Hepatocyte (in vitro differentiated cells): ENCODE measurements at regions not wholly inside any gene's neighbourhood (a gene's known extent, or its start where the extent isn't known, plus 50 kb on each side); places are given as distances from the start of the nearest gene placed in this dataset.

Source experiments
- DNase-seq: peaks from one replicate; pipeline ENCODE4 v3.0.0-alpha.2; 2016; ENCODE audit warnings: low spot score
- H2AFZ ChIP-seq: fragments of 200-600 bp; sonication (generic); 2 replicates; pipeline ENCODE4 v1.6.0; 2016; ENCODE audit warnings: antibody characterized with exemption, mild to moderate bottlenecking
- H3K27ac ChIP-seq: fragments of 200-600 bp; sonication (generic); 2 replicates; pipeline ENCODE4 v1.5.1; 2016; ENCODE audit warnings: mild to moderate bottlenecking
- H3K27me3 ChIP-seq: fragments of 200-600 bp; sonication (generic); 2 replicates; pipeline ENCODE4 v1.6.1; 2016
- H3K36me3 ChIP-seq: fragments of 200-600 bp; sonication (generic); replicated peaks from 2 replicates; pipeline ENCODE4 v1.5.1; 2016; ENCODE audit warnings: low read depth; ENCODE audit not compliant: insufficient read depth
- H3K4me1 ChIP-seq: fragments of 200-600 bp; sonication (generic); 2 replicates; pipeline ENCODE4 v1.5.1; 2016; ENCODE audit warnings: mild to moderate bottlenecking, moderate library complexity; ENCODE audit not compliant: insufficient read depth
- H3K4me2 ChIP-seq: fragments of 200-600 bp; sonication (generic); 2 replicates; pipeline ENCODE4 v1.6.0; 2016
- H3K4me3 ChIP-seq: fragments of 200-600 bp; sonication (generic); 2 replicates; pipeline ENCODE4 v1.5.1; 2016; ENCODE audit warnings: mild to moderate bottlenecking
- H3K79me2 ChIP-seq: fragments of 200-600 bp; sonication (generic); 2 replicates; pipeline ENCODE4 v1.6.0; 2017; ENCODE audit warnings: mild to moderate bottlenecking
- H3K9me2 ChIP-seq: fragments of 200-600 bp; sonication (generic); replicated peaks from 2 replicates; pipeline ENCODE4 v1.6.0; 2017; ENCODE audit warnings: mild to moderate bottlenecking; ENCODE audit not compliant: insufficient read depth
- H3K9me3 ChIP-seq: fragments of 200-600 bp; sonication (generic); 2 replicates; pipeline ENCODE4 v1.5.1; 2016; ENCODE audit warnings: low read depth, mild to moderate bottlenecking
- H4K20me1 ChIP-seq: fragments of 200-600 bp; sonication (generic); 2 replicates; pipeline ENCODE4 v1.6.0; 2016; ENCODE audit warnings: mild to moderate bottlenecking; ENCODE audit not compliant: insufficient read depth, poor library complexity, severe bottlenecking
- CTCF ChIP-seq: fragments of 200-600 bp; sonication (generic); IDR thresholded peaks from 2 replicates; pipeline ENCODE4 v1.5.1; 2016; ENCODE audit warnings: antibody characterized with exemption, mild to moderate bottlenecking; ENCODE audit not compliant: poor library complexity
- EZH2 ChIP-seq: fragments of 200-600 bp; sonication (generic); IDR thresholded peaks from 2 replicates; pipeline ENCODE4 v1.6.1; 2016; ENCODE audit warnings: antibody characterized with exemption, mild to moderate bottlenecking, borderline replicate concordance
- EZH2phosphoT487 ChIP-seq: fragments of 200-600 bp; sonication (generic); IDR thresholded peaks from one replicate; pipeline ENCODE4 v1.6.1; 2018; ENCODE audit warnings: antibody characterized with exemption, mild to moderate bottlenecking, low read depth, moderate library complexity; ENCODE audit not compliant: unreplicated experiment, severe bottlenecking
- WGBS: methylation state at CpG from one replicate; pipeline ENCODE4 v1.1.6; 2016; ENCODE audit warnings: low lambda C conversion rate; ENCODE audit errors: missing lambda C conversion rate; 5-methylcytosine and 5-hydroxymethylcytosine counted together

- H3K4me3 ChIP-seq, result no peak overlapping the region
- H3K4me2 ChIP-seq, result no peak overlapping the region
- DNase-seq, result no peak
- H3K9me3 ChIP-seq, result no peaks in the 10 kb centered on the region
- H3K79me2 ChIP-seq, result no peaks in the 10 kb centered on the region
- H2AFZ ChIP-seq, result no peak overlapping the region
- TF ChIP-seq EZH2phosphoT487 (no peak), EZH2 (no peak)
- no peak overlapping the region for H3K27ac ChIP-seq
- peaks cover 13% of the 10 kb centered on the region for H3K4me1 ChIP-seq
- no peaks in the 10 kb centered on the region for H3K27me3 ChIP-seq
- H3K9me2 ChIP-seq, result no peaks in the 10 kb centered on the region
- H4K20me1 ChIP-seq, result no peaks in the 10 kb centered on the region
- WGBS, result 49% methylated on average over 5 of the region's 5 CpGs
- H3K36me3 ChIP-seq, result no peaks in the 10 kb centered on the region
These were observed 123.6 kb upstream of the LRFN2 start for GRCh38 chr6:40710626-40711330.

GRCh38 chr6:40708049-40708448 lies 120.9 kb upstream of the LRFN2 start:
- WGBS, result 82% methylated on average over 4 of the region's 4 CpGs
- H3K9me3 ChIP-seq, result no peaks in the 10 kb centered on the region
- H3K4me2 ChIP-seq, result no peak overlapping the region
- no peak for DNase-seq
- H3K4me3 ChIP-seq, result no peak overlapping the region
- H3K4me1 ChIP-seq, result peaks cover 6% of the 10 kb centered on the region
- no peaks in the 10 kb centered on the region for H3K27me3 ChIP-seq
- H3K9me2 ChIP-seq, result no peaks in the 10 kb centered on the region
- no peaks in the 10 kb centered on the region for H3K79me2 ChIP-seq
- no peak overlapping the region for H2AFZ ChIP-seq
- H3K36me3 ChIP-seq, result no peaks in the 10 kb centered on the region
- H4K20me1 ChIP-seq, result no peaks in the 10 kb centered on the region
- peak overlapping the region; percentile 28 for H3K27ac ChIP-seq
- TF ChIP-seq EZH2, result no peak
- no peak for TF ChIP-seq EZH2phosphoT487
- no peak for TF ChIP-seq CTCF

GRCh38 chr6:40706178-40706577 lies 119.0 kb upstream of the LRFN2 start:
- TF ChIP-seq EZH2phosphoT487, result no peak
- TF ChIP-seq CTCF, result no peak
- TF ChIP-seq EZH2, result no peak
- H3K4me2 ChIP-seq, result no peak overlapping the region
- peaks cover 6% of the 10 kb centered on the region for H3K4me1 ChIP-seq

GRCh38 chr6:40705354-40705753 lies 118.2 kb upstream of the LRFN2 start:
- H3K27ac ChIP-seq, result no peak overlapping the region
- H2AFZ ChIP-seq, result no peak overlapping the region
- no peak overlapping the region for H3K4me2 ChIP-seq
- no peak for DNase-seq
- no peaks in the 10 kb centered on the region for H4K20me1 ChIP-seq
- H3K4me1 ChIP-seq, result peaks cover 5% of the 10 kb centered on the region
- no peaks in the 10 kb centered on the region for H3K79me2 ChIP-seq
- no peaks in the 10 kb centered on the region for H3K9me2 ChIP-seq
- H3K9me3 ChIP-seq, result no peaks in the 10 kb centered on the region
- peaks cover 7% of the 10 kb centered on the region for H3K27me3 ChIP-seq
- H3K4me3 ChIP-seq, result no peak overlapping the region
- no peak for TF ChIP-seq EZH2
- no peak for TF ChIP-seq CTCF
- no peak for TF ChIP-seq EZH2phosphoT487
- WGBS, result 89% methylated on average over 4 of the region's 4 CpGs
- no peaks in the 10 kb centered on the region for H3K36me3 ChIP-seq

More at GRCh38 chr6:40706178-40706577, 119.0 kb upstream of the LRFN2 start:
- no peak overlapping the region for H2AFZ ChIP-seq
- H3K79me2 ChIP-seq, result no peaks in the 10 kb centered on the region
- H4K20me1 ChIP-seq, result no peaks in the 10 kb centered on the region
- H3K27ac ChIP-seq, result no peak overlapping the region
- H3K4me3 ChIP-seq, result no peak overlapping the region
- no peak for DNase-seq
- 46% methylated on average over 1 of the region's 1 CpG for whole genome bisulfite sequencing
- H3K9me2 ChIP-seq, result no peaks in the 10 kb centered on the region
- H3K36me3 ChIP-seq, result no peaks in the 10 kb centered on the region
- H3K9me3 ChIP-seq, result no peaks in the 10 kb centered on the region
- peaks cover 7% of the 10 kb centered on the region for H3K27me3 ChIP-seq
